ENCODE measurements at regions not wholly inside any gene's neighbourhood (a gene's known extent, or its start where the extent isn't known, plus 50 kb on each side); places are given as distances from the start of the nearest gene placed in this dataset.
"Not testable (repeated sequence)": the region's sequence is repeated elsewhere in the genome, so short reads cannot be mapped to it uniquely, and the experiment has no call there.

GRCh38 chr4:43189741-43190140, 297.2 kb downstream of the GRXCR1 start:
- Mint-ChIP-seq H3K36me3 (ENCODE audit: low read depth) (no peaks in the 10 kb centered on the region), H3K27me3 (ENCODE audit: low read depth) (peaks cover 8% of the 10 kb centered on the region), H3K4me3 (no peak overlapping the region), H3K27ac (no peak overlapping the region), H3K4me1 (no peaks in the 10 kb centered on the region), H3K9me3 (no peaks in the 10 kb centered on the region)
- no peak for TF ChIP-seq CTCF (IDR thresholded peaks at IDR 0.05; ENCODE audit: unreplicated experiment in 3 of 3)

GRCh38 chr4:43212576-43212975, 320.1 kb downstream of the GRXCR1 start:
- H3K27ac Mint-ChIP-seq, result not testable (repeated sequence)

GRCh38 chr4:43223820-43224219, 331.3 kb downstream of the GRXCR1 start:
- H3K9me3 Mint-ChIP-seq, result no peaks in the 10 kb centered on the region
- no peaks in the 10 kb centered on the region for H3K4me1 Mint-ChIP-seq
- H3K4me3 Mint-ChIP-seq, result no peak overlapping the region
- H3K27ac Mint-ChIP-seq, result no peak overlapping the region
- TF ChIP-seq CTCF (IDR thresholded peaks at IDR 0.05; ENCODE audit: unreplicated experiment in 3 of 3), result no peak
- H3K36me3 Mint-ChIP-seq (ENCODE audit: low read depth), result no peaks in the 10 kb centered on the region
- no peaks in the 10 kb centered on the region for H3K27me3 Mint-ChIP-seq (ENCODE audit: low read depth)

More at GRCh38 chr4:43212576-43212975, 320.1 kb downstream of the GRXCR1 start:
- not testable (repeated sequence) for H3K27me3 Mint-ChIP-seq (ENCODE audit: low read depth); H3K4me1 Mint-ChIP-seq; H3K9me3 Mint-ChIP-seq; H3K4me3 Mint-ChIP-seq; H3K36me3 Mint-ChIP-seq (ENCODE audit: low read depth)

GRCh38 chr4:43224559-43224958, 332.0 kb downstream of the GRXCR1 start:
- Mint-ChIP-seq H3K36me3 (ENCODE audit: low read depth) (no peaks in the 10 kb centered on the region), H3K4me3 (no peak overlapping the region), H3K4me1 (no peaks in the 10 kb centered on the region), H3K27ac (no peak overlapping the region), H3K27me3 (ENCODE audit: low read depth) (no peaks in the 10 kb centered on the region), H3K9me3 (no peaks in the 10 kb centered on the region)
- TF ChIP-seq CTCF (IDR thresholded peaks at IDR 0.05; ENCODE audit: unreplicated experiment in 3 of 3), result no peak

- Mint-ChIP-seq H3K9me3 (no peaks in the 10 kb centered on the region), H3K4me1 (no peaks in the 10 kb centered on the region)
These were observed 340.8 kb downstream of the GRXCR1 start for GRCh38 chr4:43233321-43233720.

GRCh38 chr4:43234626-43235415, 342.3 kb downstream of the GRXCR1 start:
- no peak for TF ChIP-seq CTCF (IDR thresholded peaks at IDR 0.05; ENCODE audit: unreplicated experiment in 3 of 3)

More at GRCh38 chr4:43233321-43233720, 340.8 kb downstream of the GRXCR1 start:
- Mint-ChIP-seq H3K27me3 (ENCODE audit: low read depth) (peaks cover 4% of the 10 kb centered on the region), H3K4me3 (no peak overlapping the region), H3K27ac (no peak overlapping the region), H3K36me3 (ENCODE audit: low read depth) (no peaks in the 10 kb centered on the region)
- TF ChIP-seq CTCF (IDR thresholded peaks at IDR 0.05; ENCODE audit: unreplicated experiment in 3 of 3), result no peak

More at GRCh38 chr4:43234626-43235415, 342.3 kb downstream of the GRXCR1 start:
- H3K27me3 Mint-ChIP-seq (ENCODE audit: low read depth), result peaks cover 4% of the 10 kb centered on the region
- no peak overlapping the region for H3K4me3 Mint-ChIP-seq
- no peak overlapping the region for H3K27ac Mint-ChIP-seq
- no peaks in the 10 kb centered on the region for H3K4me1 Mint-ChIP-seq
- H3K36me3 Mint-ChIP-seq (ENCODE audit: low read depth), result no peaks in the 10 kb centered on the region
- H3K9me3 Mint-ChIP-seq, result no peaks in the 10 kb centered on the region
